Stimulated activated CD4-positive, alpha-beta T cell treated with anti-CD3 and anti-CD28 coated beads, TNF-alpha, amount 100 ng/mL, for 48 hours (primary cell): ENCODE measurements at regions not wholly inside any gene's neighbourhood (a gene's known extent, or its start where the extent isn't known, plus 50 kb on each side); places are given as distances from the start of the nearest gene placed in this dataset.

Experiments used
- DNase-seq, 3 donors: peaks; one replicate each; pipeline ENCODE4 v3.0.0-alpha.2; 2020; ENCODE audit warnings: low read depth in 3 of 3

DNA sequence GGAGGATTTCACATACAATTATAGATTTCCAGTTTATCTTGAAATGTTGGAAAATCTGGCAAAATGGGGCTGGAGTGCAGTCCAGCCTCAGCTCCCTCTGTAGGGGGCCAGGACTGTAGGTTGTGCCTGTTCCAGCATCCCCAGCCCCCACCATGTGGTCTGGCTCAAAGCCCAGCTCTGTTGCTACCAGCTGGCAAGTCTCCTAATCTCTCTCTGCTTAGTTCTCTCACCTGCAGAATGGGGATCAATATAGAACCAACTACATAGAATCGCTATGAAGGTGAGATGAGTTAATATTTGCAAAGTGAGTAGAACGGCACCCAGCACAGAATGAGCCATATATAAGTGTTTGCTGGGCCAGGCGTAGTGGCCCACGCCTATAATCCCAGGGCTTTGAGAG is 50.0 kb upstream of the TARDBP start:
- DNase-seq, result no peak
